Suprapubic skin (tissue), 3 donors: ENCODE measurements at regions not wholly inside any gene's neighbourhood (a gene's known extent, or its start where the extent isn't known, plus 50 kb on each side); places are given as distances from the start of the nearest gene placed in this dataset.

Source experiments
- CTCF ChIP-seq, 2 donors: fragments of 200-600 bp in 1 of 2; fragments of 450-650 bp in 1 of 2; sonication (generic) in 1 of 2; IDR thresholded peaks; one replicate each; pipeline ENCODE4 v1.5.1; 2016 to 2019; ENCODE audit warnings: antibody characterized with exemption in 2 of 2, mild to moderate bottlenecking in 1 of 2, moderate library complexity in 1 of 2
- POLR2A ChIP-seq, 2 donors: fragments of 450-650 bp; IDR thresholded peaks; one replicate each; pipeline ENCODE4 v1.6.1; 2017; ENCODE audit warnings: antibody characterized with exemption in 2 of 2, mild to moderate bottlenecking in 2 of 2, moderate library complexity in 2 of 2

GRCh38 chr7:34438436-34438835, 219.6 kb upstream of the NPSR1 start:
- TF ChIP-seq CTCF (IDR thresholded peaks at IDR 0.05) (no peak), POLR2A (IDR thresholded peaks at IDR 0.05) (no peak)
